H1 (cell line): ENCODE measurements at regions not wholly inside any gene's neighbourhood (a gene's known extent, or its start where the extent isn't known, plus 50 kb on each side); places are given as distances from the start of the nearest gene placed in this dataset.

Source experiments
- CBX8 ChIP-seq: fragments of 300-800, 300-1000 bp; sonication (generic); IDR thresholded peaks from 2 replicates; pipeline ENCODE4 v1.7.1; 2016; ENCODE audit warnings: low read depth, low read length, borderline replicate concordance
- CEBPB ChIP-seq: IDR thresholded peaks from 2 replicates; pipeline ENCODE4 v1.6.1; 2012; ENCODE audit warnings: low read depth, low read length
- EGR1 ChIP-seq: IDR thresholded peaks from 2 replicates; pipeline ENCODE4 v1.6.1; 2011; ENCODE audit warnings: low read depth, low read length, borderline replicate concordance
- FOSL1 ChIP-seq: IDR thresholded peaks from 2 replicates; pipeline ENCODE4 v1.6.1; 2011; ENCODE audit warnings: mild to moderate bottlenecking, low read depth, low read length, moderate library complexity; ENCODE audit not compliant: insufficient read depth
- NRF1 ChIP-seq: IDR thresholded peaks from 2 replicates; pipeline ENCODE4 v1.6.1; 2011; ENCODE audit warnings: mild to moderate bottlenecking, low read depth, low read length, improper control_type of control experiment
- RXRA ChIP-seq: IDR thresholded peaks from 2 replicates; pipeline ENCODE4 v1.6.1; 2011; ENCODE audit warnings: low read depth, mild to moderate bottlenecking, low read length, moderate library complexity; ENCODE audit not compliant: insufficient read depth
- SP1 ChIP-seq: IDR thresholded peaks from 2 replicates; pipeline ENCODE4 v1.6.1; 2011; ENCODE audit warnings: low read depth, low read length
- TCF12 ChIP-seq: IDR thresholded peaks from 2 replicates; pipeline ENCODE4 v1.6.1; 2011; ENCODE audit warnings: low read depth, mild to moderate bottlenecking, low read length
- YY1 ChIP-seq: IDR thresholded peaks from 2 replicates; pipeline ENCODE4 v1.6.1; 2011; ENCODE audit warnings: low read depth, mild to moderate bottlenecking, low read length
- ZNF274 ChIP-seq: IDR thresholded peaks from 2 replicates; pipeline ENCODE4 v1.7.0; 2012; ENCODE audit warnings: low read length, borderline replicate concordance; ENCODE audit errors: extremely low read depth
- TF ChIP-seq, protein P1 (sequence below): IDR thresholded peaks from 2 replicates; pipeline ENCODE4 v1.6.1; 2012; ENCODE audit warnings: inconsistent platforms
- TF ChIP-seq, protein P2 (sequence below), 3 experiments: IDR thresholded peaks; 1 replicate in 2 of 3; 2 replicates in 1 of 3; pipeline versions ENCODE4 v1.5.1 to v1.6.1; 2011; ENCODE audit warnings: low read length in 3 of 3, mild to moderate bottlenecking in 3 of 3, inconsistent platforms in 2 of 3, low read depth in 1 of 3, moderate library complexity in 1 of 3; ENCODE audit not compliant: insufficient read depth in 1 of 3; ENCODE audit errors: control extremely low read depth in 1 of 3
- TF ChIP-seq, protein P3 (sequence below): IDR thresholded peaks from 2 replicates; pipeline ENCODE4 v1.6.1; 2012; ENCODE audit warnings: low read length, inconsistent platforms

DNA sequence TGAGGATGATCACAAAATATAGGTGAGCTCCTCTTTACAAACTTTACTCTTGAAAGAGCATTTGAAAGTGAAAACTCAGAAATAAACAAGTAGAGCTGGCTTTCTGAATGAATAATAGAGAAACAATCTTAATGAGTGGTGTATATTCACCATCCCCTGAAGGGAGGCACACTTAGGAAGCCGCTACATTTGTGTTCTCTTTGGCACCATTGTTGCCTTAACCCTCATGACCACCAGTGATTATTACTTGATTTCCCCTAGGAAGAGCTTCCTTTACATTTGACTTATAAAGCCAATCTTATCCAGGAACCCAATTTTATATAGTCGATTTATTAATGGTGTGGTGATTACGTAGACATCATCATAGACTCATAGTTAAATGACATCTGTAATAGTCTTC, 883.9 kb downstream of the TBL1XR1 start:
- TF ChIP-seq, protein P1, sequence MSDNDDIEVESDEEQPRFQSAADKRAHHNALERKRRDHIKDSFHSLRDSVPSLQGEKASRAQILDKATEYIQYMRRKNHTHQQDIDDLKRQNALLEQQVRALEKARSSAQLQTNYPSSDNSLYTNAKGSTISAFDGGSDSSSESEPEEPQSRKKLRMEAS, result no peak
- TF ChIP-seq, protein P2, sequence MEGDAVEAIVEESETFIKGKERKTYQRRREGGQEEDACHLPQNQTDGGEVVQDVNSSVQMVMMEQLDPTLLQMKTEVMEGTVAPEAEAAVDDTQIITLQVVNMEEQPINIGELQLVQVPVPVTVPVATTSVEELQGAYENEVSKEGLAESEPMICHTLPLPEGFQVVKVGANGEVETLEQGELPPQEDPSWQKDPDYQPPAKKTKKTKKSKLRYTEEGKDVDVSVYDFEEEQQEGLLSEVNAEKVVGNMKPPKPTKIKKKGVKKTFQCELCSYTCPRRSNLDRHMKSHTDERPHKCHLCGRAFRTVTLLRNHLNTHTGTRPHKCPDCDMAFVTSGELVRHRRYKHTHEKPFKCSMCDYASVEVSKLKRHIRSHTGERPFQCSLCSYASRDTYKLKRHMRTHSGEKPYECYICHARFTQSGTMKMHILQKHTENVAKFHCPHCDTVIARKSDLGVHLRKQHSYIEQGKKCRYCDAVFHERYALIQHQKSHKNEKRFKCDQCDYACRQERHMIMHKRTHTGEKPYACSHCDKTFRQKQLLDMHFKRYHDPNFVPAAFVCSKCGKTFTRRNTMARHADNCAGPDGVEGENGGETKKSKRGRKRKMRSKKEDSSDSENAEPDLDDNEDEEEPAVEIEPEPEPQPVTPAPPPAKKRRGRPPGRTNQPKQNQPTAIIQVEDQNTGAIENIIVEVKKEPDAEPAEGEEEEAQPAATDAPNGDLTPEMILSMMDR (IDR thresholded peaks at IDR 0.05; ENCODE audit: control extremely low read depth in 1 of 3, insufficient read depth in 1 of 3, low read depth in 1 of 3, low read length in 3 of 3), result no peak
- TF ChIP-seq ZNF274, result no peak
- no peak for TF ChIP-seq EGR1
- TF ChIP-seq NRF1, result no peak
- TF ChIP-seq, protein P3, sequence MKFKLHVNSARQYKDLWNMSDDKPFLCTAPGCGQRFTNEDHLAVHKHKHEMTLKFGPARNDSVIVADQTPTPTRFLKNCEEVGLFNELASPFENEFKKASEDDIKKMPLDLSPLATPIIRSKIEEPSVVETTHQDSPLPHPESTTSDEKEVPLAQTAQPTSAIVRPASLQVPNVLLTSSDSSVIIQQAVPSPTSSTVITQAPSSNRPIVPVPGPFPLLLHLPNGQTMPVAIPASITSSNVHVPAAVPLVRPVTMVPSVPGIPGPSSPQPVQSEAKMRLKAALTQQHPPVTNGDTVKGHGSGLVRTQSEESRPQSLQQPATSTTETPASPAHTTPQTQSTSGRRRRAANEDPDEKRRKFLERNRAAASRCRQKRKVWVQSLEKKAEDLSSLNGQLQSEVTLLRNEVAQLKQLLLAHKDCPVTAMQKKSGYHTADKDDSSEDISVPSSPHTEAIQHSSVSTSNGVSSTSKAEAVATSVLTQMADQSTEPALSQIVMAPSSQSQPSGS, result no peak
- TF ChIP-seq SP1, result no peak
- no peak for TF ChIP-seq TCF12
- no peak for TF ChIP-seq FOSL1
- no peak for TF ChIP-seq YY1
- TF ChIP-seq CEBPB, result no peak
- no peak for TF ChIP-seq CBX8
- no peak for TF ChIP-seq RXRA
